ENCODE measurements at regions not wholly inside any gene's neighbourhood (a gene's known extent, or its start where the extent isn't known, plus 50 kb on each side); places are given as distances from the start of the nearest gene placed in this dataset.

DNA sequence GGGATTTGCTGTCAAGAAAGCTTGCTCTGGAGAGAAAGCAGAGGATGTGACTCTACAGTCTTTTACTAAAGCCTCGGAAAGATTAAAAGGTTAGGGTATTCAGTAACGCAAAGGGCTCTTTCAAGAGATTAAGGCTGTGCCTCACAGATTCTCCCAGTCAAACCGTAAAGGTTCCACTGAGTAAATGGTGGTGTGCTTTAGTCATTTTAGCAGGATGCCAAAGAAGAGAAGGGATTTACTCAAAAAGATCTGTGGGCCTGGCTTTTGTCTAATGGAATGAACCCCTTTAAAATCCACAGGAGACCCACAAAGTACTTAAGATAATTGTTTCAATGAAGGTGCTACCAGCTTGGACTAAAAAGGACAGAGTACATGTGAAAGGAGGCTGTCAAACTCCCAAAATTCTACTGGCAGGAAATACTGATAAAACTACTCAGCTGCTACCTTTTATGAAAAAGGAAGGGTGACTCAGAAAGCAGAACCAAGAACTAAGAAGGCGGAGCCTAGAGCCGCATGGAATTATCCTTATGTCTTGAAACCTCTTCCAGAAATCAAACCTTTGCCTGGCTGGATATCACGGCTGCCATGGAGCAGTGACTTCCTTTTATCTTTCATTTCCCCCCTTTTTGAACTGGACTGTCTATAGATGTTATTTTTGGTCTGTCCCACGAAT, 670.2 kb upstream of the ZEB2 start:
- no peak; the same call in 2 of the 3 replicates for ATAC-seq
- TF ChIP-seq ZNF565 (CRISPR knock-in tag; conservative IDR thresholded peaks at IDR 0.05; ENCODE audit: low read depth) = no peak
- no peak for TF ChIP-seq CSDC2 (CRISPR knock-in tag; IDR thresholded peaks at IDR 0.05)
- TF ChIP-seq ZFP30 (CRISPR knock-in tag; IDR thresholded peaks at IDR 0.05) = no peak
- TF ChIP-seq BACH2 (CRISPR knock-in tag; IDR thresholded peaks at IDR 0.05; ENCODE audit: borderline replicate concordance) = no peak
- TF ChIP-seq, protein P1, sequence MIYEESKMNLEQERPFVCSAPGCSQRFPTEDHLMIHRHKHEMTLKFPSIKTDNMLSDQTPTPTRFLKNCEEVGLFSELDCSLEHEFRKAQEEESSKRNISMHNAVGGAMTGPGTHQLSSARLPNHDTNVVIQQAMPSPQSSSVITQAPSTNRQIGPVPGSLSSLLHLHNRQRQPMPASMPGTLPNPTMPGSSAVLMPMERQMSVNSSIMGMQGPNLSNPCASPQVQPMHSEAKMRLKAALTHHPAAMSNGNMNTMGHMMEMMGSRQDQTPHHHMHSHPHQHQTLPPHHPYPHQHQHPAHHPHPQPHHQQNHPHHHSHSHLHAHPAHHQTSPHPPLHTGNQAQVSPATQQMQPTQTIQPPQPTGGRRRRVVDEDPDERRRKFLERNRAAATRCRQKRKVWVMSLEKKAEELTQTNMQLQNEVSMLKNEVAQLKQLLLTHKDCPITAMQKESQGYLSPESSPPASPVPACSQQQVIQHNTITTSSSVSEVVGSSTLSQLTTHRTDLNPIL (CRISPR knock-in tag; IDR thresholded peaks at IDR 0.05; ENCODE audit: low read depth) = no peak
- TF ChIP-seq, protein P2, sequence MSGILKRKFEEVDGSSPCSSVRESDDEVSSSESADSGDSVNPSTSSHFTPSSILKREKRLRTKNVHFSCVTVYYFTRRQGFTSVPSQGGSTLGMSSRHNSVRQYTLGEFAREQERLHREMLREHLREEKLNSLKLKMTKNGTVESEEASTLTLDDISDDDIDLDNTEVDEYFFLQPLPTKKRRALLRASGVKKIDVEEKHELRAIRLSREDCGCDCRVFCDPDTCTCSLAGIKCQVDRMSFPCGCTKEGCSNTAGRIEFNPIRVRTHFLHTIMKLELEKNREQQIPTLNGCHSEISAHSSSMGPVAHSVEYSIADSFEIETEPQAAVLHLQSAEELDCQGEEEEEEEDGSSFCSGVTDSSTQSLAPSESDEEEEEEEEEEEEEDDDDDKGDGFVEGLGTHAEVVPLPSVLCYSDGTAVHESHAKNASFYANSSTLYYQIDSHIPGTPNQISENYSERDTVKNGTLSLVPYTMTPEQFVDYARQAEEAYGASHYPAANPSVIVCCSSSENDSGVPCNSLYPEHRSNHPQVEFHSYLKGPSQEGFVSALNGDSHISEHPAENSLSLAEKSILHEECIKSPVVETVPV (CRISPR knock-in tag; IDR thresholded peaks at IDR 0.05) = no peak
- TF ChIP-seq, protein P3, sequence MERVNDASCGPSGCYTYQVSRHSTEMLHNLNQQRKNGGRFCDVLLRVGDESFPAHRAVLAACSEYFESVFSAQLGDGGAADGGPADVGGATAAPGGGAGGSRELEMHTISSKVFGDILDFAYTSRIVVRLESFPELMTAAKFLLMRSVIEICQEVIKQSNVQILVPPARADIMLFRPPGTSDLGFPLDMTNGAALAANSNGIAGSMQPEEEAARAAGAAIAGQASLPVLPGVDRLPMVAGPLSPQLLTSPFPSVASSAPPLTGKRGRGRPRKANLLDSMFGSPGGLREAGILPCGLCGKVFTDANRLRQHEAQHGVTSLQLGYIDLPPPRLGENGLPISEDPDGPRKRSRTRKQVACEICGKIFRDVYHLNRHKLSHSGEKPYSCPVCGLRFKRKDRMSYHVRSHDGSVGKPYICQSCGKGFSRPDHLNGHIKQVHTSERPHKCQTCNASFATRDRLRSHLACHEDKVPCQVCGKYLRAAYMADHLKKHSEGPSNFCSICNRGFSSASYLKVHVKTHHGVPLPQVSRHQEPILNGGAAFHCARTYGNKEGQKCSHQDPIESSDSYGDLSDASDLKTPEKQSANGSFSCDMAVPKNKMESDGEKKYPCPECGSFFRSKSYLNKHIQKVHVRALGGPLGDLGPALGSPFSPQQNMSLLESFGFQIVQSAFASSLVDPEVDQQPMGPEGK (CRISPR knock-in tag; IDR thresholded peaks at IDR 0.05; ENCODE audit: borderline replicate concordance) = no peak
- TF ChIP-seq RARB (CRISPR knock-in tag; IDR thresholded peaks at IDR 0.05) = no peak
- TF ChIP-seq SNAI2 (CRISPR knock-in tag; IDR thresholded peaks at IDR 0.05) = no peak
- no peak for TF ChIP-seq GLIS3 (CRISPR knock-in tag; IDR thresholded peaks at IDR 0.05)
- TF ChIP-seq, protein P4, sequence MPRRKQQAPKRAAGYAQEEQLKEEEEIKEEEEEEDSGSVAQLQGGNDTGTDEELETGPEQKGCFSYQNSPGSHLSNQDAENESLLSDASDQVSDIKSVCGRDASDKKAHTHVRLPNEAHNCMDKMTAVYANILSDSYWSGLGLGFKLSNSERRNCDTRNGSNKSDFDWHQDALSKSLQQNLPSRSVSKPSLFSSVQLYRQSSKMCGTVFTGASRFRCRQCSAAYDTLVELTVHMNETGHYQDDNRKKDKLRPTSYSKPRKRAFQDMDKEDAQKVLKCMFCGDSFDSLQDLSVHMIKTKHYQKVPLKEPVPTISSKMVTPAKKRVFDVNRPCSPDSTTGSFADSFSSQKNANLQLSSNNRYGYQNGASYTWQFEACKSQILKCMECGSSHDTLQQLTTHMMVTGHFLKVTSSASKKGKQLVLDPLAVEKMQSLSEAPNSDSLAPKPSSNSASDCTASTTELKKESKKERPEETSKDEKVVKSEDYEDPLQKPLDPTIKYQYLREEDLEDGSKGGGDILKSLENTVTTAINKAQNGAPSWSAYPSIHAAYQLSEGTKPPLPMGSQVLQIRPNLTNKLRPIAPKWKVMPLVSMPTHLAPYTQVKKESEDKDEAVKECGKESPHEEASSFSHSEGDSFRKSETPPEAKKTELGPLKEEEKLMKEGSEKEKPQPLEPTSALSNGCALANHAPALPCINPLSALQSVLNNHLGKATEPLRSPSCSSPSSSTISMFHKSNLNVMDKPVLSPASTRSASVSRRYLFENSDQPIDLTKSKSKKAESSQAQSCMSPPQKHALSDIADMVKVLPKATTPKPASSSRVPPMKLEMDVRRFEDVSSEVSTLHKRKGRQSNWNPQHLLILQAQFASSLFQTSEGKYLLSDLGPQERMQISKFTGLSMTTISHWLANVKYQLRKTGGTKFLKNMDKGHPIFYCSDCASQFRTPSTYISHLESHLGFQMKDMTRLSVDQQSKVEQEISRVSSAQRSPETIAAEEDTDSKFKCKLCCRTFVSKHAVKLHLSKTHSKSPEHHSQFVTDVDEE (CRISPR knock-in tag; IDR thresholded peaks at IDR 0.05) = no peak
- no peak for TF ChIP-seq ARNTL (CRISPR knock-in tag; IDR thresholded peaks at IDR 0.05; ENCODE audit: borderline replicate concordance, low read depth)
- TF ChIP-seq, protein P5, sequence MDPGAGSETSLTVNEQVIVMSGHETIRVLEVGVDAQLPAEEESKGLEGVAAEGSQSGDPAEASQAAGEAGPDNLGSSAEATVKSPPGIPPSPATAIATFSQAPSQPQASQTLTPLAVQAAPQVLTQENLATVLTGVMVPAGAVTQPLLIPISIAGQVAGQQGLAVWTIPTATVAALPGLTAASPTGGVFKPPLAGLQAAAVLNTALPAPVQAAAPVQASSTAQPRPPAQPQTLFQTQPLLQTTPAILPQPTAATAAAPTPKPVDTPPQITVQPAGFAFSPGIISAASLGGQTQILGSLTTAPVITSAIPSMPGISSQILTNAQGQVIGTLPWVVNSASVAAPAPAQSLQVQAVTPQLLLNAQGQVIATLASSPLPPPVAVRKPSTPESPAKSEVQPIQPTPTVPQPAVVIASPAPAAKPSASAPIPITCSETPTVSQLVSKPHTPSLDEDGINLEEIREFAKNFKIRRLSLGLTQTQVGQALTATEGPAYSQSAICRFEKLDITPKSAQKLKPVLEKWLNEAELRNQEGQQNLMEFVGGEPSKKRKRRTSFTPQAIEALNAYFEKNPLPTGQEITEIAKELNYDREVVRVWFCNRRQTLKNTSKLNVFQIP (CRISPR knock-in tag; IDR thresholded peaks at IDR 0.05; ENCODE audit: borderline replicate concordance, low read depth) = no peak
- TF ChIP-seq ZNF70 (CRISPR knock-in tag; IDR thresholded peaks at IDR 0.05) = no peak
- TF ChIP-seq PPARA (CRISPR knock-in tag; IDR thresholded peaks at IDR 0.05; ENCODE audit: borderline replicate concordance) = no peak
- no peak for TF ChIP-seq ESRRG (CRISPR knock-in tag; IDR thresholded peaks at IDR 0.05)
- TF ChIP-seq TOX (CRISPR knock-in tag; IDR thresholded peaks at IDR 0.05; ENCODE audit: borderline replicate concordance) = no peak
- TF ChIP-seq ZC3H10 (CRISPR knock-in tag; IDR thresholded peaks at IDR 0.05) = no peak
- no peak for TF ChIP-seq OSR1 (CRISPR knock-in tag; IDR thresholded peaks at IDR 0.05)
- TF ChIP-seq ISL1 (CRISPR knock-in tag; IDR thresholded peaks at IDR 0.05) = no peak

DNA sequence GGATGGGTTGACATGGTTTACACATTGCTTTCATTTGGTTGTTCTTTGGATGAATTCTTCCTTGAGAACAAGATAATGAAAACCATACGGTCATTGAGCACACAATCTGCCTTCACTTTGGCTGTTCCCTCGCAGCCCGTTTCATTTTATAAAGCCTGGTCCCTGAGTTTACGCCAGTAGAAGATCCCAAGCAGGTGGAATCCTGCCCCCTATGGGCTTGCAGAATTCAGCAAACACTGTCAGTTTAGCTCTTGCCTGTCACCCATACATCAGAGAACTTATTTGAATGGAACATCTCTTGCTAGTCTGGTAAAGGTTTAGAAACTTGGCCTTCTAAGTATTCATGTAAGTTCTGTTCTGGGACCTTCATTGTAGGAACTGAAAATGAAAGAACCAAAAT, 666.4 kb upstream of the ZEB2 start:
- TF ChIP-seq GLIS3 (CRISPR knock-in tag; IDR thresholded peaks at IDR 0.05) (no peak), CSDC2 (CRISPR knock-in tag; IDR thresholded peaks at IDR 0.05) (no peak), ZNF8 (CRISPR knock-in tag; IDR thresholded peaks at IDR 0.05) (no peak), ARNTL (CRISPR knock-in tag; IDR thresholded peaks at IDR 0.05; ENCODE audit: borderline replicate concordance, low read depth) (no peak)
- TF ChIP-seq, protein P3 (CRISPR knock-in tag; IDR thresholded peaks at IDR 0.05; ENCODE audit: borderline replicate concordance) = no peak
- TF ChIP-seq, protein P5 (CRISPR knock-in tag; IDR thresholded peaks at IDR 0.05; ENCODE audit: borderline replicate concordance, low read depth) = no peak
- no peak for ATAC-seq
